D341Med (cell line): ENCODE measurements at regions not wholly inside any gene's neighbourhood (a gene's known extent, or its start where the extent isn't known, plus 50 kb on each side); places are given as distances from the start of the nearest gene placed in this dataset.
"Not testable (repeated sequence)": the region's sequence is repeated elsewhere in the genome, so short reads cannot be mapped to it uniquely, and the experiment has no call there.

ENCODE experiments used
- DNase-seq: peaks from one replicate; pipeline ENCODE4 v3.0.0; 2012; ENCODE audit warnings: low spot score

DNA sequence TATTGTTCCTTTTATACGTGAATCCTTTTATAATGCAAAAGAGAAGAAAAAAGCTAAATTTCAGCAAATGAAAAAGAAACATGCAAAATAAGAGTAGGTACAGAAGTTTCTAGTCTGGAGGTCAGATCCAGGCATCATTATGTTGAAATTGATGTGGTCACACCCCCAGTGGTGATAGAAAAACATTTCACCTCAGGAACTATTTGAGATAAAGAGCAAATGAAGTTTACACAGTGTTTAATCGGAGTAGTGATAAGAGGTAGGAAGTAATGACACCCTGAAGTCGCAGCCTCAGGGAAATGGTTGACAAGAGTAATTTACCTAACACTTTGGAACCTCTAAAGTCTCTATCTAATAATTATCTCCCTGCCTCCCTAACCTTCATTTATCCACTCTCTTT, 536.0 kb upstream of the STEAP1 start:
- no peak for DNase-seq

- DNase-seq, result no peak
Observed at GRCh38 chr7:89621925-89622641, 532.2 kb upstream of the STEAP1 start.

- peak; percentile 47 for DNase-seq
Observed at GRCh38 chr7:89623018-89623672, 531.1 kb upstream of the STEAP1 start.

DNA sequence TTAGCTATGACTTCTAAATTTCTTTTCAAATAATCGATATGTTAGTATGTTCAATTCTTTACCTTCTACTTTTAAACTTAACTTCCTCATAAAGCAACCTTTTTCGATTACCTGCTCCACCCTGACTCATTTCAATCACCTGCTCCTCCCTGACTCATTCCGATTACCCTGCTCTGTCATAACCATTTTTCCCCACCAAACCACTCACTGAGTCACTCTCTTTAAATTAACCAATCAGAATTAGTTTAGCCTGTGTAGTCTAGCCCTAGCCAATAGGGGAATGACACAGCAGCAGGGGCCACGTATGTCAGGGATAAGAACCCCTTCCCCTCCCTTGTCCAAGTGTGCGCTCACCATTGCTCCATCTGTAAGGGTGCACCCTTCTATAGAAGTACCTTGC, 530.1 kb upstream of the STEAP1 start:
- DNase-seq, result not testable (repeated sequence)

DNA sequence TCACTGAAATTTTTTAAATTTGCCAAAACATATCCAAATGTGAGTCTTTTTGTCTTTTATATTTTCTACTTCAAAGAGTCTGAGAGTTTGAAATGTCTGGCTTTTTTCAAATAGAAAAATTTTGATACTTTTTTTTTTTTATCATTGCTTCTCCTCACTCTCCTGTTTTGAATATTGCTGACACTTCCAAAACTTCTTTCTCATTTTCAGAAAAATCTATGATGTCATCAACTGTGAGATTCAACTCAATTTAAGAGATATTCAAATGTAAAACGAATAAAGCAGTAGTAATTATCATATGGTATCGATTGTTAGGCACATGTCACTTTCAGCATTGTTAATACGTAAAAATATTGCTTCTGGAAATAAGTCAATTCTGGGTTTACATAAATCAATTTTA, 505.8 kb upstream of the STEAP1 start:
- DNase-seq, result no peak

- DNase-seq, result no peak
Observed at GRCh38 chr7:89655946-89656345, 498.3 kb upstream of the STEAP1 start.

- no peak for DNase-seq
Observed at GRCh38 chr7:89661876-89662275, 492.4 kb upstream of the STEAP1 start.

DNA sequence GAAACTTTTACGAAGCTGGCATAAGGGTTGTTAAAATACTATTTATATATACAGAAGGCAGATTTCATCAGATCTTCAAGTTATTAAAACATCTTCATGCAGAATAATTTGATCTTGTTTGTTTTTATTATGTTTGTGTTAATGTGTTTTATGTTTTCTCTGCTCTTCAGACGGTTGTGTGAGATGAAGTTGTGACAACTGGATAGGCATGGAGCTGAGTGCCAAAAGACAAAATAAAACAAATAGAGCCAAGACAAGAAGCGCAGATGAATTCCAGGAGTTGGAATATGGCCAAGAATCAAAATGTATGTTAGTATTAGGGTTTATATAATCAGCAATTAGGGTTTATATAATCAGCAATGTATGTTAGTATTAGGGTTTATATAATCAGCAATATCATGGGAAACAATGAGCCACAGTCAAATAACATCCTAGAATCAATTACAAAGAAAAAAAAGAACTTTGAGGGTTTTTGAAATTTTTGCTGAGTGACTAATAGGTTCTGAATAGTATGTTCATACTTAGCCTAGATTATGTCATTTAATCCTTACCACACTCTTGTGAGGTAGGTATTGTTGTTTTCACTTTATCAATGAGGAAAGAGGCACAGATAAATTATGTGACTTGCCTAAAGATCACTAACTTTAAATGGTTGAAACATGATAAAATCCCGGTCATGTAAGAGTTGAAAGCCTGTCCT, 488.0 kb upstream of the STEAP1 start:
- no peak for DNase-seq

DNA sequence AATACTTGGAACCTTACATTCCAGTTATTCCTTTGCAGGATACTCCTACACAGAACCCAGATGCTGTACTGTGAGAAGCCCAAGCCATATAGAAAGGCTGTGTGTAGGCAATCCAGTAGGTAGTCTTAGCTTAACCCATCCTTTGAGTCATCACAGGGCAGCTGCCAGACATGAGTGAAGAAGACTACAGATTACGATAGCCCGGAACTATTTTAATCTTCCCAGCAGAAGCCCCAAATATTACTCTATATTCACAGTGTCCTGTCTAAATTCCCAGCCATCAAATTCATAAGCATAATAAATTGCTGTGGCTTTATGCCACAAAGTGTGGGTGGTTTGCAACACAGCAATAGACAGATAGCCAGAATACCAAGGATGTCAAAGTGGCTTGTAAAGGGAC, 474.1 kb upstream of the STEAP1 start:
- DNase-seq, result no peak

- DNase-seq, result peak; percentile 35
Observed at GRCh38 chr7:89681448-89681847, 472.8 kb upstream of the STEAP1 start.

GRCh38 chr7:89685287-89685686, 469.0 kb upstream of the STEAP1 start:
- no peak for DNase-seq

GRCh38 chr7:89687211-89687610, 467.1 kb upstream of the STEAP1 start:
- DNase-seq, result no peak

- DNase-seq, result no peak
Observed at GRCh38 chr7:89695241-89695640, 459.0 kb upstream of the STEAP1 start.

GRCh38 chr7:89714131-89714530, 440.1 kb upstream of the STEAP1 start:
- no peak for DNase-seq

- not testable (repeated sequence) for DNase-seq
Observed at GRCh38 chr7:89718941-89719340, 435.3 kb upstream of the STEAP1 start.

DNA sequence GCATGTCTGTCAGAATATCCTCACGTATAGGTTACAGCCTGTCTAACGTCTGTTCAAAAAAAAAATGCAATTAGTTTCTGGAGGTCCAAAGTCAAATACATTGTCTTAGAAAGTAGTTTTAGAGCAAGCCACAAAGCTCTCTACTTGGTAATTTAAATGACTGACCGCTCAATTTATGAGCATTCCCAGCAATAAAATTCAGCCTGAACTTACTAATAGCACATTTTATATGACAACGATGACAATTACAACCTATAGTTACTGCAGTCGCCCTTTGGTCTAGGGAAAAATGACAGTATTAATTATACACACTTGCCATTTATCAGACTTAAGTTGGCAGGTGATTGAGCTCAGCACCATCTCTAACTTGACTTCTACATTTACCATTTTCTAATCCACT, 425.8 kb upstream of the STEAP1 start:
- no peak for DNase-seq

DNA sequence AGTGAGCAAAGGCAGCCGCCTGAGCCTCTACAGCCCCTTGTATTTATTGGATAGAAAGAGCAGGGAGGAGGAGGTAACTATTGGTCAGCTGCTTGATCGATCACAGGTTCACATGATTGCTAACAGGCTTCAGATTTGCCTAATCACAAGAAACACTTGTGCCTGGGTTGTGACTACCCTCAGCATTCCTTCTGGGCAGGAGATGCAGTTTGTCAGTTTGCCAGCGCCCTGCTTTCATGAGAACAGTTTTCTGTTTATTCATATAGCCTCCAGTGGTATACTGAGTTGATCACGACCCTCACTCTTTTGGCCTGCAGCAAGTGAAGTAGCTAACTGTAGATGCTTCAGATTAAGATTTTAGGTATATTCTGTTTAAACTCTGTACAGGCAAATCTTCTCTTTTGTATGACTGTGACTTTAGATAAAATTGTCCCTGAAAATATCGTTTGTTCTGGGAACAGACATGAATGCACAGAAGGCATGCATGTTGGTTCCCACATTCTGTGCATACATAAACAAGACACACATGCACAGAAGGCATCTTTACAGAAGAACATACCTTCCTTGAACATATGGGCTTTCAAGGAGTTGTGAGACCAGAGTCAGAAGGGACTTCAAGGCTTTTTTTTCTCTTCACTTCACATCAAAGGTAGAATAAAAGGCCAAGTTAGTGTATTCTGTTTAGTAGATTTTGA, 422.4 kb upstream of the STEAP1 start:
- DNase-seq, result no peak

GRCh38 chr7:89738549-89738948, 415.7 kb upstream of the STEAP1 start:
- DNase-seq, result no peak

GRCh38 chr7:89757910-89758309, 396.4 kb upstream of the STEAP1 start:
- no peak for DNase-seq

GRCh38 chr7:89760690-89761089, 393.6 kb upstream of the STEAP1 start:
- no peak for DNase-seq

DNA sequence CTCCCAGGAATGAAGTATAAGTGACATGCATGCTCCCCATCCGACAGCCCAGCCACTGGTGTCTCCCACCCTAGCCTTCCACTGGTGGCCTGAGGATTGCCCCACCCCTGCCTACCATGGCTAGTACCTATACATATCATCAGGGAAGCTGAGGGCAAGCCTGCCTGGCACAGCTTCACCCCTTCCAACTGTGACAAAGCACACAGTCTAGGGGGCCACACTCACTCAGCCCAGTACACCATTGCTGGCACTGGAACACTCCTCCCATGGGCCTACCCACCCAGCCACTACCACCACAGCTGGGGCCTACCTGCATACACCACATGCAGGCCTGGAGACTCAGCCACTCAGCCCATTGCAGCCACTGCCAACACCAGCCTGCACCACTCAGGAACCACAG, 393.1 kb upstream of the STEAP1 start:
- DNase-seq, result no peak

DNA sequence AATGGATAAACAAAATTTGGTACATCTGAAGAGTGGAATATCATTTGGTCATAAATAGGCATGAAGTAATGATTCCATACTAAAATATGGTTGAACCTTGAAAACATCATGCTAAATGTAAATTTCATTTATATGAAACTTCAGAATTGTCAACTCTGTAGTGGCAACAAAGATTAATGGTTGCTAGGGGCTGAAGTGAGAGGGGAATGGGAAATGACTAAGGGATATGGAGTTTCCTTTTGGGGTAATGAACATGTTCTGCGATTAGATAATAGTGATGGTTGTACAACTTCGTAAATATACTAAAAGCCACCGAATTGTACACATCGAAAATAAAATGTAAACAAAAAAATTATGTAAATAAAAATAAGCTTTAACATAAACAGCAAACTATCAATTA, 384.1 kb upstream of the STEAP1 start:
- no peak for DNase-seq
